ENCODE measurements at regions not wholly inside any gene's neighbourhood (a gene's known extent, or its start where the extent isn't known, plus 50 kb on each side); places are given as distances from the start of the nearest gene placed in this dataset.

- H3K4me3 ChIP-seq (ENCODE audit: control insufficient read depth, low read depth, low read length) = no peak overlapping the region
- no peak for DNase-seq (ENCODE audit: low read depth)
- TF ChIP-seq CTCF (conservative IDR thresholded peaks at IDR 0.05; ENCODE audit: control insufficient read depth, insufficient read depth, low read depth, low read length) = no peak
These were observed 359.7 kb downstream of the GXYLT1 start for GRCh38 chr12:41784957-41785356.

- no peak for DNase-seq (ENCODE audit: low read depth)
- TF ChIP-seq CTCF (conservative IDR thresholded peaks at IDR 0.05; ENCODE audit: control insufficient read depth, insufficient read depth, low read depth, low read length) = no peak
- H3K4me3 ChIP-seq (ENCODE audit: control insufficient read depth, low read depth, low read length) = no peak overlapping the region
These were observed 365.7 kb downstream of the GXYLT1 start for GRCh38 chr12:41778934-41779333.

- no peak for TF ChIP-seq CTCF (conservative IDR thresholded peaks at IDR 0.05; ENCODE audit: control insufficient read depth, insufficient read depth, low read depth, low read length)
- no peak overlapping the region for H3K4me3 ChIP-seq (ENCODE audit: control insufficient read depth, low read depth, low read length)
- no peak for DNase-seq (ENCODE audit: low read depth)
These were observed 367.4 kb downstream of the GXYLT1 start for GRCh38 chr12:41777064-41777790.

- DNase-seq (ENCODE audit: low read depth) = no peak
- no peak overlapping the region for H3K4me3 ChIP-seq (ENCODE audit: control insufficient read depth, low read depth, low read length)
- TF ChIP-seq CTCF (conservative IDR thresholded peaks at IDR 0.05; ENCODE audit: control insufficient read depth, insufficient read depth, low read depth, low read length) = no peak
These were observed 372.2 kb downstream of the GXYLT1 start for GRCh38 chr12:41772478-41772877.

GRCh38 chr12:41769810-41770209, 374.9 kb downstream of the GXYLT1 start:
- no peak for TF ChIP-seq CTCF (conservative IDR thresholded peaks at IDR 0.05; ENCODE audit: control insufficient read depth, insufficient read depth, low read depth, low read length)
- DNase-seq (ENCODE audit: low read depth) = no peak
- H3K4me3 ChIP-seq (ENCODE audit: control insufficient read depth, low read depth, low read length) = no peak overlapping the region

GRCh38 chr12:41768456-41768855, 376.2 kb downstream of the GXYLT1 start:
- no peak for DNase-seq (ENCODE audit: low read depth)
- no peak for TF ChIP-seq CTCF (conservative IDR thresholded peaks at IDR 0.05; ENCODE audit: control insufficient read depth, insufficient read depth, low read depth, low read length)
- no peak overlapping the region for H3K4me3 ChIP-seq (ENCODE audit: control insufficient read depth, low read depth, low read length)

GRCh38 chr12:41762691-41763090, 382.0 kb downstream of the GXYLT1 start:
- H3K4me3 ChIP-seq (ENCODE audit: control insufficient read depth, low read depth, low read length) = no peak overlapping the region
- no peak for DNase-seq (ENCODE audit: low read depth)
- no peak for TF ChIP-seq CTCF (conservative IDR thresholded peaks at IDR 0.05; ENCODE audit: control insufficient read depth, insufficient read depth, low read depth, low read length)

Measured in fibroblast of mammary gland (primary cell).